Stimulated activated CD4-positive, alpha-beta T cell treated with anti-CD3 and anti-CD28 coated beads, Interleukin-2, amount 100 ng/mL, for 48 hours (primary cell): ENCODE measurements at regions not wholly inside any gene's neighbourhood (a gene's known extent, or its start where the extent isn't known, plus 50 kb on each side); places are given as distances from the start of the nearest gene placed in this dataset.
"Not testable (repeated sequence)": the region's sequence is repeated elsewhere in the genome, so short reads cannot be mapped to it uniquely, and the experiment has no call there.

Experiments
- DNase-seq, 2 donors: peaks; one replicate each; pipeline ENCODE4 v3.0.0-alpha.2; 2020

- no peak for DNase-seq
Observed at GRCh38 chr14:85009506-85009905, 520.4 kb upstream of the FLRT2 start.

DNA sequence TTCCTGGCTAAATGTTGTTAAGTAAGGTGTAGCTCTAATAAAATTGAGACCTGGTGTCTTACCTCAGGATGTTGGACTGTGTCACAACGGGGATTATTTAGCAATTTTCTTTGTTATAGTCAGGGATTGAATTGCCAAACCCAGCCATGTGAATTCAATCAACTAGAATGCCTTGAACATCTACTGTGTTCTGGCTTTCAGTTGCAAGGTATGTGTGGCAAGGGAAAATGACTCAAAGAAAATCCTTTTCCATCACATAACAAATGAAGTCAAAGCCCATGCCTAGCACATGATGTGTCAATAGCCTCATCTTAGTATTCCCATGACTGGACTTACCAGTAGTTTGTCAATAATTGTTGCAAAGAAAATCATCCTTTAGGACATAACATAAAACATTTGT, 519.8 kb upstream of the FLRT2 start:
- DNase-seq = no peak

- no peak for DNase-seq
Observed at GRCh38 chr14:85016496-85016895, 513.4 kb upstream of the FLRT2 start.

DNA sequence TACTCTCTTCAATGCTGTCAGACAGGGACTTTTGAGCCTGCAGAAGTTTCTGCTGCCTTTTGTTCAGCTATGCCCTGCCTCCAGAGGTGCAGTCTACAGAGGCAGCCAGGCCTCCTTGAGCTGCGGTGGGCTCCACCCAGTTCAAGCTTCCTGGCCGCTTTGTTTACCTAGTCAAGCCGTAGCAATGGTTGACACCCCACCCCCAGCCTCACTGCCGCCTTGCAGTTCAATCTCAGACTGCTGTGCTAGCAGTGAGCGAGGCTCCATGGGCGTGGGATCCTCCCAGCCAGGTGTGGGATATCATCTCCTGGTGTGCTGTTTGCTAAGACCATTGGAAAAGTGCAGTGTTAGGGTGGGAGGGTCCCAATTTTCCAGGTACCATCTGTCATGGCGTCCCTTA, 506.1 kb upstream of the FLRT2 start:
- DNase-seq = not testable (repeated sequence)

GRCh38 chr14:85024931-85025330, 505.0 kb upstream of the FLRT2 start:
- no peak for DNase-seq

DNA sequence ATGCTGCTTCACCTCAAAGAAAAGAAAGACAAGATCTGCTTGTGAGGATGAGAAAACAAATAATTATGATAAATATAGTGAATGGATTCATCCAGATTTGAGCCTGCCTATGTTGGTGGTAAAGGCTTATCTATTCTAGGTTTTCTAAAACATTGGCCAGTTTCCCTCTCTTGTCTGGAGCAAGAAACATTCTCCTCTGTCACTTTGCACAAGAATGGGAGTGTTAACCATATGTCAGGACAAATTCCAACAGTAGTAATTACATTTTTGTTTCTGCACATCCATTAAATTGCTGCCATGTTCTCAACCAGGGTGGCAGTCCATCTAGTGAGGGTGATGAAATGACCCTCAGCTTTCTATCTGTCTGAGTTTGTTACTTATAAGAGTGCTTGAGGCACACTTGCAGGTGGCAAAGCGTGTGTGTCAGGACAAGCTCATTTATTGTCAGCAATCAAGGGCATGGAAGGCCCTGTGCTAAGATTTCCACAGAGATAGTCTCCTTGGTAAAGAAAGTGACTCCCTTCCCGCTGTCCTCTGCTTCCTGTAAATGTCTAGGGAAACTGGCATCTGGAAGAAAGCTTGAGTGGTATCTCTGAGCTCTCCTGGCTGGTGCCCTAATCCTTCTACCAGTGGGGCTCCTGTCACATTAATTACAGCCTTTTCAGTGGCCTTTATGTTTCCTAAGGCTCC, 502.1 kb upstream of the FLRT2 start:
- DNase-seq = no peak

DNA sequence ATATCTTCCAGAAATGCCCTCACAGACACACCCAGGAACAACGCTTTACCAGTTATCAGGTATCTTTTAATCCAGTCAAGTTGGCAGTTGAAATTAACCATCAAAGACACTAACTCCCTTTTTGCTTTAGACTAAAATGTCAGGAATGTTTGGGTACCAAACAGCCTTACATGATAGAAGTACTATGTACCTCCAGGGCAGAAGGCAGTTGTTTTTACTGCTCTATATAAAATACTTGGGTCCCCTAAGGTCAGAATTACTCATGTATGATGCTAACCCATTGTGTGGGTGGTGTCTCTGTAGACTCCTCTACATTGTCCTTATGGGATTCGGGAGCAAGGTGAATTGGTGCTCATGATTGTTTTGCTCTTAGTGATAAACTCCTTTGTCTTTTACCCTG, 492.5 kb upstream of the FLRT2 start:
- DNase-seq = no peak

DNA sequence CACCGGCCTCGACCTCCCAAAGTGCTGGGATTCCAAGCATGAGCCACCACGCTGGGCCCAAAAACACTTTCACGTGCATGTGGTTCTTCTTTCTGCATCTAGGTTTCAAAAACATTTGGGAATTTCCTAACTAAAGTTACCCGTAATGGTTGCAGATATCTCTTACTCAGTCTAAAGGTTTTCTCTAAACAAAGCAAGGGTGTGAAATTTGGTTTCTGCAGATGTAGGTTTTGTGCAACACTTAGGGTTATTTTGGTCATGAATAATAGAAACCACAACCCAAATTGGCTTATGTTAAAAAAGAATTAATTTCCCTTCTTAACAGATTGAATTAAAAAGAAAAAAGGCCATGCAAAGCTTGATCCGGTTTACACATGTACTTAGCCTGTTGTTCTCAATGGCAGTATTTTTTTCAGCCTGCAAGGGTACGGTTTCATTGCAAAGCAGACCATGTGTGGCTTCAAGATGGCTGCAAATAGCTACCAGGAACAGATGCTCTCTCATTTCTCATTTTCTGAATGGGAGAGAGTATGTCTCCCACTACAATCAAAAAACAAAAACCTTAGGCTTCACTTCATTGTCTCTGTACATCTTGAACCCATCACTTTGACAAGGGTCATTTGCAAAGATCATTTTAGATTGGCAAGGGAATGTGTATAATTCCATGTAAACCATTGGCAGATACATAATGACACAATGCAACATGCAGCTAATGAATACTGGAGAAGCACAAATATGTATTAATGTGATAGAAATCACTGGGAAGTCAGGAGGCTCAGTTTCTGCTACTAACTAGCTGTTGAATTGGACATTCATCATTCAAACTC, 491.2 kb upstream of the FLRT2 start:
- DNase-seq = no peak

GRCh38 chr14:85039353-85039626, 490.7 kb upstream of the FLRT2 start:
- DNase-seq = no peak

- DNase-seq = no peak
Observed at GRCh38 chr14:85040046-85040685, 489.8 kb upstream of the FLRT2 start.

DNA sequence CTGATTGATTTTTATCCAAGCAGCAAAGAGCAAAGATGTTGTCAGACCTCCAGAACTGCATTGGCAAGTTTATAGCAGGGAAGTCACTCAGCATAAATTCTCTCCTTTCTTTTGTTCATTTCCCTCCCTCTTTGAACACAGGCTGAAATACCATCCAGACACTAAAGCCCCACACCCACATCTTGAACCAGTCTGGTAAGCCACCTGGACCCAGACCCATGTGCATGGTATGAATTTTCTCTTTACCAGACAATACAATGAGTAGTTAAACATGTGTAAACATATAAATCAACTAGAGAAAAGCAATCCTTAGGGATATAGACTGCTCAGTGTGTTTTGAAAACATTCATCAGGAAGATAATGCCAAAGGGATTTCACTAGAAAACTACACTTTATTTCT, 488.3 kb upstream of the FLRT2 start:
- DNase-seq = no peak

- DNase-seq = no peak
Observed at GRCh38 chr14:85042301-85042700, 487.6 kb upstream of the FLRT2 start.

- DNase-seq = no peak
Observed at GRCh38 chr14:85050180-85050579, 479.8 kb upstream of the FLRT2 start.

- no peak for DNase-seq
Observed at GRCh38 chr14:85052646-85053045, 477.3 kb upstream of the FLRT2 start.

- DNase-seq = no peak
Observed at GRCh38 chr14:85054178-85054577, 475.8 kb upstream of the FLRT2 start.

GRCh38 chr14:85056267-85056666, 473.7 kb upstream of the FLRT2 start:
- no peak for DNase-seq

DNA sequence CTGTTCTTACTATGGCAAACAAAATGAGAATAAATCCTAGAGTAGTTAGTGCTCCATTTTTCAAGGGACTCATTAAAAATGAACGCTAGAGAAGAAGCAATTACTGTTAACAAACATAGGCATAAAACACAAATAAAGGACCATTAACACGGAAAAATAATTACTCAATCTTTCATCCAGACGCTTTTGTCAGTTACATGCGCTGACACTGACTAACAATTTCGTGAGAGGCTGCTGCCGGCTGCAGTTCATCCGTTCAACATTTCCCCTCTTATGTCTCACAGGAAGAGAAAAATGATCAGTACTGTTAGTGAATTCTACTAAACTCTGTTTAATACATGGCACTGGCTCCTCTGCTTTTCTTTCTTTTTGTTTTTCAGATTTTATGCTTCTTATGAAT, 472.7 kb upstream of the FLRT2 start:
- DNase-seq = no peak

- DNase-seq = no peak
Observed at GRCh38 chr14:85058150-85058549, 471.8 kb upstream of the FLRT2 start.

GRCh38 chr14:85060121-85060520, 469.8 kb upstream of the FLRT2 start:
- DNase-seq = no peak

- no peak for DNase-seq
Observed at GRCh38 chr14:85061256-85061655, 468.7 kb upstream of the FLRT2 start.

DNA sequence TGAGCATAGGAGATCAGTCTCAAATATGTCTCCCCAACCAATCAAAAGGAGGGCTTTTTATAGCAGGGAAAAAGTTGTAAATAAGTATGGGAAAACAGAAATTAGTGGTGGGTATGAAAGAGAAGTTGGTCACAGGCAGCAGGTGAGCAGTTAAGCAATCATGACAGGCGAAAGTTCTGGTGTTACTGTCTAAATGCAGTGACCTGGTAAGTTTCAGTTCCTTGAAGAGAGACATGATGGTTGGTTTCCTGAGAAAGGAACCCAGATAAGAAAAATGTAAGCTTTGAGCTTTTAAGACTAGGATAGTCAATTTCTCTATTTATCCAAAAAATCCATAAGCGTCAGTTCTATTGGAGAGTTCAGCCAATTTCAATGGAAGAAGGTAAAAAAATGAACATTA, 466.2 kb upstream of the FLRT2 start:
- DNase-seq = no peak

DNA sequence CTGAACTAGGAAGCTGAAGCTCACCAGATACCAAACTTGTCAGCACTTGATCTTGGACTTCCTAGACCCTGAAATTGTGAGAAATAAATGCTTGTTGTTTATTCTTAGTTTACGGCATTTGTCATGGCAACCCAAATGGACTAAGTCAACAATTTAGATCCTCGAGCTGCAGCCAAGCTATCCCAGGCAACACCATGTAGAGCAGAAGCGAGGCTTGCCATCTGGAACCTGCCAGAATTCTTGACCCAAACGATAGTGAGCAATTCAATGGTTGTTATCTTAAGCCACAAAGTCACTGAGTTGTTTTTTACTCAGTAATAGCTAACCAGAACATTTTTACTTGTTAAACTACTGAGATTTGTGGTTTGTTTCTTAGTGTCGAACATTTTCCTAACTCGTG, 458.5 kb upstream of the FLRT2 start:
- no peak for DNase-seq

DNA sequence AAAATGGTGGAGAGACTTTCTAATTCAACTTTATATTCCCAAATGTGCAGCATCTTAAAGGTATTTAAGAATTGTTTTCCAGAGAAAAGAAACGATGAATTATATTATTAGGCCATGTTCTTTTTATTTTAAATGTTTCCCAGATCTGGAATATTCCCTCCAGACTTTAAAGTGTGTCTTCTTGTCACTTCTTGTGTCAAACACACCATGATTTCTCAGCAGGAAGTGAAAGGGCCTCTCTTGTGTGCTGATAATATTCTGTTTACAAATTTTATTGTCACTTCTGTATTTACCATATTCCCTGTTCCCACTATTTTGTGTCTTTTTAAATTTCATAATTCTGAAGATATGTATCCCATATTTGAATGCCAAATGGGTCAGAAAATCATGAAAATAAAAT, 455.0 kb upstream of the FLRT2 start:
- DNase-seq = no peak

GRCh38 chr14:85075694-85076476, 454.1 kb upstream of the FLRT2 start:
- DNase-seq = no peak
